ENCODE measurements at regions not wholly inside any gene's neighbourhood (a gene's known extent, or its start where the extent isn't known, plus 50 kb on each side); places are given as distances from the start of the nearest gene placed in this dataset.

- no peak for TF ChIP-seq CTCF (IDR thresholded peaks at IDR 0.05 in 4 of 5, conservative IDR thresholded peaks at IDR 0.05 in 1 of 5)
- no peak for TF ChIP-seq POLR2A (IDR thresholded peaks at IDR 0.05)
These were observed 127.2 kb upstream of the SMIM21 start for GRCh38 chr18:75554644-75555185.
